Kidney epithelial cell (primary cell): ENCODE measurements at regions not wholly inside any gene's neighbourhood (a gene's known extent, or its start where the extent isn't known, plus 50 kb on each side); places are given as distances from the start of the nearest gene placed in this dataset.

Source experiments
- DNase-seq: peaks from one replicate; pipeline ENCODE4 v3.0.0-alpha.2; 2010; ENCODE audit warnings: low read depth
- H3K27me3 ChIP-seq: 2 replicates; pipeline ENCODE4 v1.6.0; 2011; ENCODE audit warnings: low read length; ENCODE audit not compliant: control insufficient read depth, insufficient read depth
- H3K36me3 ChIP-seq: 2 replicates; pipeline ENCODE4 v1.5.1; 2011; ENCODE audit warnings: low read length; ENCODE audit not compliant: control insufficient read depth, insufficient read depth
- H3K4me3 ChIP-seq: 2 replicates; pipeline ENCODE4 v1.5.1; 2011; ENCODE audit warnings: low read depth, mild to moderate bottlenecking, control low read depth, low read length
- CTCF ChIP-seq: IDR thresholded peaks from 2 replicates; pipeline ENCODE4 v1.5.1; 2011; ENCODE audit warnings: mild to moderate bottlenecking, moderate library complexity, low read length, control low read depth, inconsistent platforms; ENCODE audit not compliant: insufficient read depth, poor library complexity, severe bottlenecking

GRCh38 chr11:134488512-134488911 lies 76.5 kb upstream of the B3GAT1 start:
- H3K36me3 ChIP-seq = no peaks in the 10 kb centered on the region
- no peak for DNase-seq
- H3K4me3 ChIP-seq = no peak overlapping the region
- no peaks in the 10 kb centered on the region for H3K27me3 ChIP-seq
- no peak for TF ChIP-seq CTCF

GRCh38 chr11:134487696-134488095 lies 75.7 kb upstream of the B3GAT1 start:
- no peak for TF ChIP-seq CTCF
- DNase-seq = no peak
- no peaks in the 10 kb centered on the region for H3K36me3 ChIP-seq

GRCh38 chr11:134486704-134487103 lies 74.7 kb upstream of the B3GAT1 start:
- Histone ChIP-seq H3K36me3 (no peaks in the 10 kb centered on the region), H3K4me3 (no peak overlapping the region), H3K27me3 (no peaks in the 10 kb centered on the region)
- no peak for TF ChIP-seq CTCF
- DNase-seq = no peak

More at GRCh38 chr11:134487696-134488095, 75.7 kb upstream of the B3GAT1 start:
- H3K27me3 ChIP-seq = no peaks in the 10 kb centered on the region
- no peak overlapping the region for H3K4me3 ChIP-seq

- TF ChIP-seq CTCF = no peak
- Histone ChIP-seq H3K36me3 (no peaks in the 10 kb centered on the region), H3K27me3 (no peaks in the 10 kb centered on the region), H3K4me3 (no peak overlapping the region)
- no peak for DNase-seq
These were observed 74.1 kb upstream of the B3GAT1 start for GRCh38 chr11:134486106-134486505.

- Histone ChIP-seq H3K27me3 (no peaks in the 10 kb centered on the region), H3K36me3 (no peaks in the 10 kb centered on the region), H3K4me3 (no peak overlapping the region)
- no peak for TF ChIP-seq CTCF
- DNase-seq = no peak
These were observed 73.3 kb upstream of the B3GAT1 start for GRCh38 chr11:134485316-134485715.

GRCh38 chr11:134483857-134484256 lies 71.8 kb upstream of the B3GAT1 start:
- DNase-seq = no peak
- TF ChIP-seq CTCF = no peak
- no peaks in the 10 kb centered on the region for H3K27me3 ChIP-seq
- no peaks in the 10 kb centered on the region for H3K36me3 ChIP-seq
- no peak overlapping the region for H3K4me3 ChIP-seq
